SK-N-MC (cell line): ENCODE measurements at regions not wholly inside any gene's neighbourhood (a gene's known extent, or its start where the extent isn't known, plus 50 kb on each side); places are given as distances from the start of the nearest gene placed in this dataset.

ENCODE experiments used
- DNase-seq: peaks from one replicate; pipeline ENCODE4 v3.0.0-alpha.2; 2011; ENCODE audit warnings: low read depth, low spot score
- H3K27ac ChIP-seq: fragments of 200-600 bp; sonication (generic); 2 replicates; pipeline ENCODE4 v1.5.1; 2016; ENCODE audit warnings: mixed run types
- H3K36me3 ChIP-seq: fragments of 200-600 bp; sonication (generic); 2 replicates; pipeline ENCODE4 v1.6.1; 2017; ENCODE audit warnings: antibody characterized with exemption, low read length, mixed read lengths; ENCODE audit not compliant: insufficient read depth
- H3K4me3 ChIP-seq: fragments of 200-600 bp; sonication (generic); 2 replicates; pipeline ENCODE4 v1.5.1; 2016
- H3K9ac ChIP-seq: fragments of 200-600 bp; sonication (generic); 2 replicates; pipeline ENCODE4 v1.8.0; 2017; ENCODE audit warnings: mixed run types, mixed read lengths; ENCODE audit not compliant: insufficient read length
- H3K9me3 ChIP-seq: fragments of 200-600 bp; sonication (generic); 2 replicates; pipeline ENCODE4 v1.6.1; 2017; ENCODE audit warnings: low read depth, mild to moderate bottlenecking, antibody characterized with exemption, low read length, moderate library complexity, mixed read lengths
- EZH2 ChIP-seq: fragments of 200-600 bp; sonication (generic); IDR thresholded peaks from one replicate; pipeline ENCODE4 v1.6.1; 2017; ENCODE audit warnings: antibody characterized with exemption
- FOXP2 ChIP-seq: optimal IDR thresholded peaks from 2 replicates; pipeline ENCODE3; 2011; ENCODE audit warnings: mild to moderate bottlenecking, moderate library complexity; ENCODE audit not compliant: insufficient read depth; ENCODE audit errors: extremely low read length, control extremely low read depth
- POLR2AphosphoS5 ChIP-seq: IDR thresholded peaks from 2 replicates; pipeline ENCODE4 v1.6.1; 2012; ENCODE audit warnings: mild to moderate bottlenecking, low read depth, low read length, borderline replicate concordance

GRCh38 chr4:149136951-149137620 is 678.6 kb downstream of the IQCM start:
- no peak for DNase-seq
- H3K36me3 ChIP-seq = no peaks in the 10 kb centered on the region
- no peaks in the 10 kb centered on the region for H3K9me3 ChIP-seq
- TF ChIP-seq POLR2AphosphoS5 (no peak), FOXP2 (no peak), EZH2 (no peak)
- no peak overlapping the region for H3K27ac ChIP-seq
- no peak overlapping the region for H3K4me3 ChIP-seq
- no peak overlapping the region for H3K9ac ChIP-seq

GRCh38 chr4:149135062-149135461 is 680.6 kb downstream of the IQCM start:
- DNase-seq = no peak
- Histone ChIP-seq H3K9ac (no peak overlapping the region), H3K27ac (no peak overlapping the region), H3K36me3 (no peaks in the 10 kb centered on the region), H3K4me3 (no peak overlapping the region), H3K9me3 (no peaks in the 10 kb centered on the region)
- no peak for TF ChIP-seq EZH2
- no peak for TF ChIP-seq FOXP2
- TF ChIP-seq POLR2AphosphoS5 = no peak

- Histone ChIP-seq H3K36me3 (no peaks in the 10 kb centered on the region), H3K9ac (no peak overlapping the region), H3K9me3 (no peaks in the 10 kb centered on the region), H3K4me3 (no peak overlapping the region), H3K27ac (no peak overlapping the region)
- DNase-seq = no peak
- TF ChIP-seq FOXP2 (no peak), POLR2AphosphoS5 (no peak), EZH2 (no peak)
Measured at GRCh38 chr4:149121023-149121404, 678.8 kb upstream of the NR3C2 start.

- H3K36me3 ChIP-seq = no peaks in the 10 kb centered on the region
- DNase-seq = no peak
- H3K27ac ChIP-seq = no peak overlapping the region
- no peaks in the 10 kb centered on the region for H3K9me3 ChIP-seq
- H3K4me3 ChIP-seq = no peak overlapping the region
- H3K9ac ChIP-seq = no peak overlapping the region
- TF ChIP-seq EZH2 (no peak), POLR2AphosphoS5 (no peak), FOXP2 (no peak)
Measured at GRCh38 chr4:149120331-149121022, 678.3 kb upstream of the NR3C2 start.

GRCh38 chr4:149116806-149117205 is 674.6 kb upstream of the NR3C2 start:
- DNase-seq = no peak
- Histone ChIP-seq H3K4me3 (no peak overlapping the region), H3K36me3 (no peaks in the 10 kb centered on the region), H3K9ac (no peak overlapping the region), H3K9me3 (no peaks in the 10 kb centered on the region), H3K27ac (no peak overlapping the region)
- TF ChIP-seq FOXP2 = no peak
- no peak for TF ChIP-seq EZH2
- TF ChIP-seq POLR2AphosphoS5 = no peak

GRCh38 chr4:149113804-149114430 is 671.7 kb upstream of the NR3C2 start:
- H3K9me3 ChIP-seq = no peaks in the 10 kb centered on the region
- no peak for TF ChIP-seq EZH2
- no peak for TF ChIP-seq FOXP2
- TF ChIP-seq POLR2AphosphoS5 = no peak
- no peak overlapping the region for H3K9ac ChIP-seq
- no peak for DNase-seq
- no peaks in the 10 kb centered on the region for H3K36me3 ChIP-seq
- no peak overlapping the region for H3K4me3 ChIP-seq
- H3K27ac ChIP-seq = no peak overlapping the region

- Histone ChIP-seq H3K9ac (no peak overlapping the region), H3K9me3 (no peaks in the 10 kb centered on the region), H3K27ac (no peak overlapping the region), H3K4me3 (no peak overlapping the region), H3K36me3 (no peaks in the 10 kb centered on the region)
- no peak for TF ChIP-seq FOXP2
- TF ChIP-seq EZH2 = no peak
- no peak for TF ChIP-seq POLR2AphosphoS5
- no peak for DNase-seq
Measured at GRCh38 chr4:149112109-149112508, 669.9 kb upstream of the NR3C2 start.

- DNase-seq = no peak
- Histone ChIP-seq H3K9ac (no peak overlapping the region), H3K27ac (no peak overlapping the region)
Measured at GRCh38 chr4:149110481-149110880, 668.3 kb upstream of the NR3C2 start.

More at GRCh38 chr4:149110481-149110880, 668.3 kb upstream of the NR3C2 start:
- H3K4me3 ChIP-seq = no peak overlapping the region
- TF ChIP-seq EZH2 = no peak
- no peak for TF ChIP-seq FOXP2
- no peak for TF ChIP-seq POLR2AphosphoS5
- no peaks in the 10 kb centered on the region for H3K9me3 ChIP-seq
- H3K36me3 ChIP-seq = no peaks in the 10 kb centered on the region
